ENCODE measurements at regions not wholly inside any gene's neighbourhood (a gene's known extent, or its start where the extent isn't known, plus 50 kb on each side); places are given as distances from the start of the nearest gene placed in this dataset.

DNA sequence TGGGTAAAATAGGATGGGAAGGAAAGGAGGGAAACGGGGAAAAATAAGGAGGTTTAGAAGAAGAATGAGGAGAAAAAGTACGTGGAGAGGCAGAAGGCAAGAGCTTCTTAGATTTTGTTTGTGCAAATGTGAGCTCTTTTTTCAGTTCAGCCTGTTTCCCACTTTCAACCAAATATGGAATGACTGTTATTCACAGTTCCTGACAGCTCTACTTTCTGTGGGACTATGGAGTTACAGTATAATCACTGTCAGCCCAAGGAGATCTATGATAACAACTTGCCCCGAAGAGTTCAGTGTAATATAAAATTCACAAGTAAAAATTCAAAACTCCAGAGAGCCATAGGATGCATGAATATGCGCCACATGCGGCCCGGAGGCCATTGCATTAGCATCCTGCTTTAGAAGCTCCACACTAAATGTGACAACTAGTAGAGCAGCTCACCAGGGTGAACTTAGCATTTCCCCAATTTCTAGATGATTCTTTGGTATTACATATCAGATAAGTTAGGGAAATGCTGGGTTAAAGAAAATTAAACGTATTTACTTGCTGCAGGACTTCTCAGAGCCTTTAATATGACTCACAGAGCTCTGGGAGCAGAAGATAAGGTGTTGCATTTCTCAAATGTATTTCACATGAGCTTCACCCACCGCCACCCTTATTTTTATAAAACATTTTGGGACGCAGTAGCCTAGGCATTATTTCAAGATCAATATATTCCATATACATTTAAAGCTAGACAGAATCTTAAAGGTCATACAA is 234.6 kb downstream of the EBLN2 start:
- TF ChIP-seq POLR2A (IDR thresholded peaks at IDR 0.05), result no peak
- TF ChIP-seq, protein P1, sequence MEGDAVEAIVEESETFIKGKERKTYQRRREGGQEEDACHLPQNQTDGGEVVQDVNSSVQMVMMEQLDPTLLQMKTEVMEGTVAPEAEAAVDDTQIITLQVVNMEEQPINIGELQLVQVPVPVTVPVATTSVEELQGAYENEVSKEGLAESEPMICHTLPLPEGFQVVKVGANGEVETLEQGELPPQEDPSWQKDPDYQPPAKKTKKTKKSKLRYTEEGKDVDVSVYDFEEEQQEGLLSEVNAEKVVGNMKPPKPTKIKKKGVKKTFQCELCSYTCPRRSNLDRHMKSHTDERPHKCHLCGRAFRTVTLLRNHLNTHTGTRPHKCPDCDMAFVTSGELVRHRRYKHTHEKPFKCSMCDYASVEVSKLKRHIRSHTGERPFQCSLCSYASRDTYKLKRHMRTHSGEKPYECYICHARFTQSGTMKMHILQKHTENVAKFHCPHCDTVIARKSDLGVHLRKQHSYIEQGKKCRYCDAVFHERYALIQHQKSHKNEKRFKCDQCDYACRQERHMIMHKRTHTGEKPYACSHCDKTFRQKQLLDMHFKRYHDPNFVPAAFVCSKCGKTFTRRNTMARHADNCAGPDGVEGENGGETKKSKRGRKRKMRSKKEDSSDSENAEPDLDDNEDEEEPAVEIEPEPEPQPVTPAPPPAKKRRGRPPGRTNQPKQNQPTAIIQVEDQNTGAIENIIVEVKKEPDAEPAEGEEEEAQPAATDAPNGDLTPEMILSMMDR (IDR thresholded peaks at IDR 0.05), result no peak

Data from uterus (tissue), 2 donors.